Smooth muscle cell (in vitro differentiated cells): ENCODE measurements at regions not wholly inside any gene's neighbourhood (a gene's known extent, or its start where the extent isn't known, plus 50 kb on each side); places are given as distances from the start of the nearest gene placed in this dataset.

Experiments used
- DNase-seq: peaks from one replicate; lab custom pipeline; 2025; ENCODE audit not compliant: unreplicated experiment; lab: John Stamatoyannopoulos, UW
- H2AFZ ChIP-seq: fragments of 200-600 bp; sonication (generic); 2 replicates; pipeline ENCODE4 v1.6.0; 2016; ENCODE audit warnings: antibody characterized with exemption, low read depth, mild to moderate bottlenecking
- H3F3A ChIP-seq: fragments of 200-600 bp; sonication (generic); 2 replicates; pipeline ENCODE4 v1.6.0; 2017; ENCODE audit warnings: antibody characterized with exemption, low read depth
- H3K27ac ChIP-seq: fragments of 200-600 bp; sonication (generic); 2 replicates; pipeline ENCODE4 v1.5.1; 2016; ENCODE audit warnings: low read depth, mild to moderate bottlenecking
- H3K27me3 ChIP-seq: fragments of 200-600 bp; sonication (generic); 2 replicates; pipeline ENCODE4 v1.6.1; 2016; ENCODE audit warnings: low read depth, mild to moderate bottlenecking
- H3K36me3 ChIP-seq: fragments of 200-600 bp; sonication (generic); 2 replicates; pipeline ENCODE4 v1.5.1; 2016; ENCODE audit warnings: low read depth
- H3K4me1 ChIP-seq: fragments of 200-600 bp; sonication (generic); 2 replicates; pipeline ENCODE4 v1.5.1; 2016; ENCODE audit warnings: low read depth
- H3K4me2 ChIP-seq: fragments of 200-600 bp; sonication (generic); 2 replicates; pipeline ENCODE4 v1.6.0; 2016; ENCODE audit warnings: mild to moderate bottlenecking
- H3K4me3 ChIP-seq: fragments of 200-600 bp; sonication (generic); 2 replicates; pipeline ENCODE4 v1.5.1; 2016; ENCODE audit warnings: mild to moderate bottlenecking
- H3K79me2 ChIP-seq: fragments of 200-600 bp; sonication (generic); 2 replicates; pipeline ENCODE4 v1.6.0; 2016; ENCODE audit warnings: low read depth, mild to moderate bottlenecking
- H3K9ac ChIP-seq: fragments of 200-600 bp; sonication (generic); 2 replicates; pipeline ENCODE4 v1.6.0; 2016; ENCODE audit warnings: low read depth
- H3K9me3 ChIP-seq: fragments of 200-600 bp; sonication (generic); replicated peaks from 2 replicates; pipeline ENCODE4 v1.5.1; 2016; ENCODE audit warnings: low read depth
- H4K20me1 ChIP-seq: fragments of 200-600 bp; sonication (generic); 2 replicates; pipeline ENCODE4 v1.6.0; 2016; ENCODE audit warnings: low read depth
- WGBS: methylation state at CpG from one replicate; pipeline ENCODE4 v1.1.7; 2016; ENCODE audit warnings: low lambda C conversion rate; 5-methylcytosine and 5-hydroxymethylcytosine counted together
- TF ChIP-seq, protein P1 (sequence below): fragments of 200-600 bp; sonication (generic); IDR thresholded peaks from 2 replicates; pipeline ENCODE4 v1.5.1; 2017; ENCODE audit warnings: borderline replicate concordance, mild to moderate bottlenecking, antibody characterized with exemption; ENCODE audit not compliant: insufficient read depth, poor library complexity, severe bottlenecking

DNA sequence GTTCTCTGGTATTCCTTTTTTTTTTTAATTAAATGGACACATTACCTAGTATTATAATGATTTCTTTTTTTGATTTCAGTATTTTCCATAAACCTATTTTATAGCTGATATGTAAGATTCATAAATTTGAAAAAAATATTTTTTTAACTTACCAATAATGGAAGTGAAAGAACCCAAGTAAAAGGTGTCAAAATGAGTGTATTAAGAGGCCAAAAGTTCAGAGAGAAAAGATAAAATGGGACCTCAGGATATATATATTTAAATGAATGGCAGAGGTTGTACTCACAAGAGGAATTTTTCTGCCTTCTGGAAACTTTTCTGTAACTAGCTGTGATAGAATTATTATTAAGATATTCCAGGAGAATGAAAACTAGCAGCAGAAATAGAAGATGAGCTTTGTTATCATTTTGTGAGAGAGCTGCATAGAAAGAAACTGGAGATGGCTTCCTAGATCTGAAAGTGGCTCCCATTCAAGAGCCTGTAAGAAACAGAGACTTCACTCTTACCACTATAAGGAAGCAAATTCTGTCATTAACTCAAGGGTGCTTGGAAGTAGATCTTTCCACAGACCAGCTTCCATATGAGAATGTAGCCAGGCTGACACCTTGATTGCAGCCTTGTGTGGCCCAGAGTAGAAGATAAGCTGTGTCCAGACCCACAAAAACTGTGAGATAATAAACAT, 91.7 kb downstream of the MRPS30 start:
- Histone ChIP-seq H3K9ac (no peak overlapping the region), H3K4me3 (no peak overlapping the region), H3K36me3 (no peaks in the 10 kb centered on the region), H3K4me2 (no peak overlapping the region), H3K9me3 (no peaks in the 10 kb centered on the region), H2AFZ (no peak overlapping the region), H3K4me1 (no peaks in the 10 kb centered on the region), H4K20me1 (no peaks in the 10 kb centered on the region), H3K27me3 (no peaks in the 10 kb centered on the region), H3K27ac (no peak overlapping the region), H3K79me2 (no peaks in the 10 kb centered on the region), H3F3A (no peaks in the 10 kb centered on the region)
- TF ChIP-seq, protein P1, sequence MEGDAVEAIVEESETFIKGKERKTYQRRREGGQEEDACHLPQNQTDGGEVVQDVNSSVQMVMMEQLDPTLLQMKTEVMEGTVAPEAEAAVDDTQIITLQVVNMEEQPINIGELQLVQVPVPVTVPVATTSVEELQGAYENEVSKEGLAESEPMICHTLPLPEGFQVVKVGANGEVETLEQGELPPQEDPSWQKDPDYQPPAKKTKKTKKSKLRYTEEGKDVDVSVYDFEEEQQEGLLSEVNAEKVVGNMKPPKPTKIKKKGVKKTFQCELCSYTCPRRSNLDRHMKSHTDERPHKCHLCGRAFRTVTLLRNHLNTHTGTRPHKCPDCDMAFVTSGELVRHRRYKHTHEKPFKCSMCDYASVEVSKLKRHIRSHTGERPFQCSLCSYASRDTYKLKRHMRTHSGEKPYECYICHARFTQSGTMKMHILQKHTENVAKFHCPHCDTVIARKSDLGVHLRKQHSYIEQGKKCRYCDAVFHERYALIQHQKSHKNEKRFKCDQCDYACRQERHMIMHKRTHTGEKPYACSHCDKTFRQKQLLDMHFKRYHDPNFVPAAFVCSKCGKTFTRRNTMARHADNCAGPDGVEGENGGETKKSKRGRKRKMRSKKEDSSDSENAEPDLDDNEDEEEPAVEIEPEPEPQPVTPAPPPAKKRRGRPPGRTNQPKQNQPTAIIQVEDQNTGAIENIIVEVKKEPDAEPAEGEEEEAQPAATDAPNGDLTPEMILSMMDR = no peak
- DNase-seq = no peak

DNA sequence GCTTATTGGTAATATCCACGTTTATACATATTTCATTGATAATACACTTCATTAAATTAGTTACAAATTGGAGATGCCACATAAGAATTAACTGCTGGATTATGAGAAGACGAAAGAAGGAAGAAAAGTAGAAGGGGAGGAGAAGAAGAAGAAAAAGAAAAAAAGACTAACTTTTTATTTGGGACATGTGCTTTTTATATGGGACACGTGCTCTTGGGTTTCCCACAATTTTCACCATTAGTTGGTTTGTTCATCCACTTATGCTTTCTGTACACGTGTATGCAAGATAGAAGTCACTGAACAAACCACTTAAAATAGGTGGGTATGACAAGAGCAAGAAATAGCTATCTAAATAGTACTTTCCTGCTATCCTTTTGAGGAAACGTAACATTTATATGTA, 98.6 kb downstream of the MRPS30 start:
- Histone ChIP-seq H3K4me3 (no peak overlapping the region), H3K27me3 (no peaks in the 10 kb centered on the region), H3K4me1 (no peaks in the 10 kb centered on the region), H3K9me3 (no peaks in the 10 kb centered on the region), H2AFZ (no peak overlapping the region), H3K36me3 (no peaks in the 10 kb centered on the region), H4K20me1 (no peaks in the 10 kb centered on the region), H3K9ac (no peak overlapping the region), H3K4me2 (no peak overlapping the region), H3F3A (no peaks in the 10 kb centered on the region), H3K27ac (no peak overlapping the region), H3K79me2 (no peaks in the 10 kb centered on the region)
- TF ChIP-seq, protein P1 = no peak
- 88% methylated on average over 5 of the region's 5 CpGs for WGBS
- DNase-seq = no peak

DNA sequence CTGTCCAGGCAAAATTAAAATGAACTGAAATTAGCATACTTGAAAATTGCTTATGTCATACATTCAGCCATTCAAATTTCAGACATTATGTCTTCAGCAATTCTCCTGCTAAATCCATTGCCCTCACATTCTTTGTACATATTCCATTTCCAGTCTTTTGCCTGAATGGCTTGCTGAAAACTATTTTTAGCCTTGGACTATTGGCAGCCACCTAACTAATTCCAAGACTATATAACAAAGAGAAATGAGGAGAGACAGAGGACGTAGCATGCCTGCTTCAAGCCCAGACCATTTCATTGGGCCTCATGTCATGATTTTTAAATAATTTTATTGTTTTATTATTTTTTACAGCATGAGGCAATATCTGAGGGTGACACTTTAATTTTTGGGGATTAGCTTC, 100.3 kb downstream of the MRPS30 start:
- H3K9ac ChIP-seq = no peak overlapping the region
- H3F3A ChIP-seq = no peaks in the 10 kb centered on the region
- H4K20me1 ChIP-seq = no peaks in the 10 kb centered on the region
- no peaks in the 10 kb centered on the region for H3K4me1 ChIP-seq
- no peak overlapping the region for H3K4me3 ChIP-seq
- H3K27ac ChIP-seq = no peak overlapping the region
- H2AFZ ChIP-seq = no peak overlapping the region
- no peak overlapping the region for H3K4me2 ChIP-seq
- 94% methylated on average over 1 of the region's 1 CpG for WGBS
- H3K27me3 ChIP-seq = no peaks in the 10 kb centered on the region
- H3K36me3 ChIP-seq = no peaks in the 10 kb centered on the region
- H3K9me3 ChIP-seq = no peaks in the 10 kb centered on the region
- TF ChIP-seq, protein P1 = no peak
- H3K79me2 ChIP-seq = no peaks in the 10 kb centered on the region
- DNase-seq = no peak

DNA sequence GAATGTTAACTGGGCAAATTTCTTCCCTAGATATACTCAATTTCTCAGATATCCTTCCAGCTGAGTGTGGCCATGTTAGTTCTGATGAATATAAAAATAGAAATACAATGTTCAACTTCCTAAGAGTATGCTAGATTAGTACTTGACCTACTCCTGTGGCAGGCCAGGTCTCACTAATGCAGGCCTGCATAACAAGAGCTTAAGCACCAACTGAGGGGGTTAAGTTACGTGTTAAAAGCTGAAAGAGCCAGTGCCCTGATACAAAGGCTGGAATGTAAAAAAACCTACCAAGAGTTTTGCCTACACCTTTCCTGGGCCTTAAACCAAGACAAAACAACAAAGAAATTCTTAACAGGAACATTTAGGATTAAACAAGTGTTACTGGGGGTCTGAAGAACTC, 102.8 kb downstream of the MRPS30 start:
- no peaks in the 10 kb centered on the region for H3K4me1 ChIP-seq
- no peaks in the 10 kb centered on the region for H3K9me3 ChIP-seq
- H4K20me1 ChIP-seq = no peaks in the 10 kb centered on the region
- no peaks in the 10 kb centered on the region for H3K27me3 ChIP-seq
- H2AFZ ChIP-seq = no peak overlapping the region
- TF ChIP-seq, protein P1 = no peak
- no peak overlapping the region for H3K9ac ChIP-seq
- H3K4me3 ChIP-seq = no peak overlapping the region
- DNase-seq = no peak
- no peaks in the 10 kb centered on the region for H3F3A ChIP-seq
- no peak overlapping the region for H3K27ac ChIP-seq
- H3K79me2 ChIP-seq = no peaks in the 10 kb centered on the region
- 82% methylated on average over 1 of the region's 1 CpG for WGBS
- H3K4me2 ChIP-seq = no peak overlapping the region
- no peaks in the 10 kb centered on the region for H3K36me3 ChIP-seq
